IPS-18c (cell line): ENCODE measurements at regions not wholly inside any gene's neighbourhood (a gene's known extent, or its start where the extent isn't known, plus 50 kb on each side); places are given as distances from the start of the nearest gene placed in this dataset.

Source experiments
- H3K4me3 ChIP-seq: 2 replicates; pipeline ENCODE4 v1.7.0; 2013; ENCODE audit warnings: low read depth, mild to moderate bottlenecking, low read length, moderate library complexity; ENCODE audit not compliant: insufficient read depth
- H3K9me3 ChIP-seq: one replicate; pipeline ENCODE4 v1.6.1; 2013; ENCODE audit warnings: mild to moderate bottlenecking, low read length, moderate library complexity; ENCODE audit not compliant: control insufficient read depth, insufficient read depth

- no peaks in the 10 kb centered on the region for H3K9me3 ChIP-seq
Measured at GRCh38 chr17:77434136-77435114, 293.7 kb downstream of the SEC14L1 start.

GRCh38 chr17:77435272-77436057 is 294.7 kb downstream of the SEC14L1 start:
- H3K9me3 ChIP-seq = no peaks in the 10 kb centered on the region
- H3K4me3 ChIP-seq = no peak overlapping the region

More at GRCh38 chr17:77434136-77435114, 293.7 kb downstream of the SEC14L1 start:
- H3K4me3 ChIP-seq = no peak overlapping the region

GRCh38 chr17:77436058-77436442 is 295.3 kb downstream of the SEC14L1 start:
- no peaks in the 10 kb centered on the region for H3K9me3 ChIP-seq
- H3K4me3 ChIP-seq = no peak overlapping the region

GRCh38 chr17:77436481-77436880 is 295.7 kb downstream of the SEC14L1 start:
- Histone ChIP-seq H3K9me3 (no peaks in the 10 kb centered on the region), H3K4me3 (no peak overlapping the region)

GRCh38 chr17:77437017-77437416 is 296.2 kb downstream of the SEC14L1 start:
- Histone ChIP-seq H3K4me3 (no peak overlapping the region), H3K9me3 (no peaks in the 10 kb centered on the region)

- H3K4me3 ChIP-seq = no peak overlapping the region
Measured at GRCh38 chr17:77437747-77438146, 297.0 kb downstream of the SEC14L1 start.

GRCh38 chr17:77438241-77439188 is 297.7 kb downstream of the SEC14L1 start:
- Histone ChIP-seq H3K4me3 (no peak overlapping the region), H3K9me3 (no peaks in the 10 kb centered on the region)

More at GRCh38 chr17:77437747-77438146, 297.0 kb downstream of the SEC14L1 start:
- no peaks in the 10 kb centered on the region for H3K9me3 ChIP-seq

- no peak overlapping the region for H3K4me3 ChIP-seq
- H3K9me3 ChIP-seq = no peaks in the 10 kb centered on the region
Measured at GRCh38 chr17:77439189-77440018, 298.6 kb downstream of the SEC14L1 start.

GRCh38 chr17:77440560-77440981 is 299.8 kb downstream of the SEC14L1 start:
- Histone ChIP-seq H3K4me3 (no peak overlapping the region), H3K9me3 (no peaks in the 10 kb centered on the region)

- no peak overlapping the region for H3K4me3 ChIP-seq
Measured at GRCh38 chr17:77441130-77441920, 300.6 kb downstream of the SEC14L1 start.

GRCh38 chr17:77441940-77442339 is 301.2 kb downstream of the SEC14L1 start:
- H3K9me3 ChIP-seq = no peaks in the 10 kb centered on the region
- H3K4me3 ChIP-seq = no peak overlapping the region

More at GRCh38 chr17:77441130-77441920, 300.6 kb downstream of the SEC14L1 start:
- H3K9me3 ChIP-seq = no peaks in the 10 kb centered on the region

- Histone ChIP-seq H3K9me3 (peaks cover 3% of the 10 kb centered on the region), H3K4me3 (no peak overlapping the region)
Measured at GRCh38 chr17:77442976-77443747, 302.4 kb downstream of the SEC14L1 start.

GRCh38 chr17:77443748-77444260 is 303.0 kb downstream of the SEC14L1 start:
- H3K4me3 ChIP-seq = no peak overlapping the region
- H3K9me3 ChIP-seq = peaks cover 3% of the 10 kb centered on the region

- H3K9me3 ChIP-seq = peaks cover 3% of the 10 kb centered on the region
- H3K4me3 ChIP-seq = no peak overlapping the region
Measured at GRCh38 chr17:77444628-77444983, 303.8 kb downstream of the SEC14L1 start.
